ENCODE measurements at regions not wholly inside any gene's neighbourhood (a gene's known extent, or its start where the extent isn't known, plus 50 kb on each side); places are given as distances from the start of the nearest gene placed in this dataset.

DNA sequence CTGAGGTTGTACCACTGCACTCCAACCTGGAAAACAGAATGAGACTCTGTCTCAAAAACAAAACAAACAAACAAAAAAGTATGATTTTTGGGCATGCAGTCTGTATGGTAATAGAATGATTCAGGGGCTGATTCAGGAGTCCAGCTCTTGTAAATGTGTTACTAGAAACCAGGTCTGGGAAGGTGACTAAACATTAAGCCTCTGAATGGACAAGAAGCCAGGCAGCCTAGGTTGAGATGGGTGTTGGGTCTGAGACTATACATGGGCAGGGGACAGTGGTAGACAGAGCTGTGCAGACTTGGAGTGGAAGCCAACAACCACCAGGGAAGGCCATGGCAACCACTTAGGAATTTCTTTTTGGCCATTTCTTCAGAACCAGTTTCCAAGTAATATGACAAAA is 64.9 kb upstream of the TLE1 start:
- H4K20me1 ChIP-seq (replicated peaks; ENCODE audit: control insufficient read depth, extremely low read depth, insufficient read depth, low read length), result no peaks in the 10 kb centered on the region
- peaks cover 3% of the 10 kb centered on the region for H3K4me1 ChIP-seq (ENCODE audit: control insufficient read depth, extremely low read depth, insufficient read depth, low read length)
- H3K9me1 ChIP-seq (replicated peaks; ENCODE audit: control insufficient read depth, extremely low read depth, insufficient read depth, low read length), result no peaks in the 10 kb centered on the region
- H3K36me3 ChIP-seq (ENCODE audit: control insufficient read depth in 2 of 2, extremely low read depth in 1 of 2, insufficient read depth in 2 of 2, low read length in 2 of 2), result no peaks in the 10 kb centered on the region
- no peak overlapping the region for H2AFZ ChIP-seq (ENCODE audit: low read depth, low read length)
- intact Hi-C loops (cut with micrococcal nuclease), result no loop called here
- FAIRE-seq (no peak), DNase-seq (ENCODE audit: low read depth, low spot score) (no peak)
- H3K9me3 ChIP-seq (replicated peaks; ENCODE audit: control insufficient read depth, insufficient read depth, low read length), result no peaks in the 10 kb centered on the region
- H3K79me2 ChIP-seq (ENCODE audit: control insufficient read depth, insufficient read depth, low read length), result no peaks in the 10 kb centered on the region
- H3K27me3 ChIP-seq (ENCODE audit: control insufficient read depth in 2 of 2, insufficient read depth in 2 of 2, low read length in 2 of 2), result no peaks in the 10 kb centered on the region
- no peak overlapping the region for H3K9ac ChIP-seq (replicated peaks; ENCODE audit: extremely low read depth, insufficient read depth, low read length)
- no peak for TF ChIP-seq MYC (IDR thresholded peaks at IDR 0.05; ENCODE audit: low read depth, low read length)
- no peak for TF ChIP-seq JUN (IDR thresholded peaks at IDR 0.05; ENCODE audit: borderline replicate concordance, insufficient read depth, insufficient read length, low read depth)
- no peak for TF ChIP-seq EZH2 (IDR thresholded peaks at IDR 0.05; ENCODE audit: borderline replicate concordance, low read depth, low read length, severe bottlenecking)
- TF ChIP-seq POLR2A (IDR thresholded peaks at IDR 0.05; ENCODE audit: low read depth, low read length), result no peak
- no peak for TF ChIP-seq FOS (IDR thresholded peaks at IDR 0.05; ENCODE audit: borderline replicate concordance, insufficient read depth, low read length)
- TF ChIP-seq POLR2AphosphoS5 (IDR thresholded peaks at IDR 0.05; ENCODE audit: insufficient read depth, low read depth, low read length), result no peak
- TF ChIP-seq, protein P1, sequence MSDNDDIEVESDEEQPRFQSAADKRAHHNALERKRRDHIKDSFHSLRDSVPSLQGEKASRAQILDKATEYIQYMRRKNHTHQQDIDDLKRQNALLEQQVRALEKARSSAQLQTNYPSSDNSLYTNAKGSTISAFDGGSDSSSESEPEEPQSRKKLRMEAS (IDR thresholded peaks at IDR 0.05; ENCODE audit: insufficient read depth, insufficient read length), result no peak
- TF ChIP-seq, protein P2, sequence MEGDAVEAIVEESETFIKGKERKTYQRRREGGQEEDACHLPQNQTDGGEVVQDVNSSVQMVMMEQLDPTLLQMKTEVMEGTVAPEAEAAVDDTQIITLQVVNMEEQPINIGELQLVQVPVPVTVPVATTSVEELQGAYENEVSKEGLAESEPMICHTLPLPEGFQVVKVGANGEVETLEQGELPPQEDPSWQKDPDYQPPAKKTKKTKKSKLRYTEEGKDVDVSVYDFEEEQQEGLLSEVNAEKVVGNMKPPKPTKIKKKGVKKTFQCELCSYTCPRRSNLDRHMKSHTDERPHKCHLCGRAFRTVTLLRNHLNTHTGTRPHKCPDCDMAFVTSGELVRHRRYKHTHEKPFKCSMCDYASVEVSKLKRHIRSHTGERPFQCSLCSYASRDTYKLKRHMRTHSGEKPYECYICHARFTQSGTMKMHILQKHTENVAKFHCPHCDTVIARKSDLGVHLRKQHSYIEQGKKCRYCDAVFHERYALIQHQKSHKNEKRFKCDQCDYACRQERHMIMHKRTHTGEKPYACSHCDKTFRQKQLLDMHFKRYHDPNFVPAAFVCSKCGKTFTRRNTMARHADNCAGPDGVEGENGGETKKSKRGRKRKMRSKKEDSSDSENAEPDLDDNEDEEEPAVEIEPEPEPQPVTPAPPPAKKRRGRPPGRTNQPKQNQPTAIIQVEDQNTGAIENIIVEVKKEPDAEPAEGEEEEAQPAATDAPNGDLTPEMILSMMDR (IDR thresholded peaks at IDR 0.05; ENCODE audit: extremely low read depth in 1 of 2, insufficient read depth in 1 of 2, low read depth in 1 of 2, low read length in 2 of 2), result no peak
- H3K4me3 ChIP-seq (replicated peaks in 1 of 3; ENCODE audit: insufficient read depth in 1 of 3, low read depth in 1 of 3, low read length in 3 of 3), result no peak overlapping the region
- POLR2A ChIA-PET, result no interaction called here
- CTCF ChIA-PET, result no interaction called here
- dilution Hi-C loops (cut with MboI; ENCODE audit: extremely low pct_ligation_motif_present, low sequenced_read_pairs), result no loop called here
- BruUV-seq (replicated peaks), result no TSS peak
- no peak overlapping the region for H3K27ac ChIP-seq (ENCODE audit: insufficient read depth, low read depth, low read length)
- H3K4me2 ChIP-seq (ENCODE audit: insufficient read depth, low read length), result no peak overlapping the region

Data from endothelial cell of umbilical vein (primary cell).